ENCODE measurements at regions not wholly inside any gene's neighbourhood (a gene's known extent, or its start where the extent isn't known, plus 50 kb on each side); places are given as distances from the start of the nearest gene placed in this dataset.

GRCh38 chr3:106814231-106814630, 563.0 kb upstream of the CCDC54 start:
- intact Hi-C loops (cut with DNase I, micrococcal nuclease), result no loop called here
- ChIA-PET CTCF (no interaction called here), POLR2A (no interaction called here)
- Mint-ChIP-seq H3K9me3 (ENCODE audit: low read depth) (no peaks in the 10 kb centered on the region), H3K27ac (no peak overlapping the region), H3K36me3 (ENCODE audit: low read depth) (no peaks in the 10 kb centered on the region), H3K27me3 (no peaks in the 10 kb centered on the region), H3K4me1 (no peaks in the 10 kb centered on the region), H3K4me3 (no peak overlapping the region)
- ATAC-seq, result no peak
- DNase-seq, result no peak

DNA sequence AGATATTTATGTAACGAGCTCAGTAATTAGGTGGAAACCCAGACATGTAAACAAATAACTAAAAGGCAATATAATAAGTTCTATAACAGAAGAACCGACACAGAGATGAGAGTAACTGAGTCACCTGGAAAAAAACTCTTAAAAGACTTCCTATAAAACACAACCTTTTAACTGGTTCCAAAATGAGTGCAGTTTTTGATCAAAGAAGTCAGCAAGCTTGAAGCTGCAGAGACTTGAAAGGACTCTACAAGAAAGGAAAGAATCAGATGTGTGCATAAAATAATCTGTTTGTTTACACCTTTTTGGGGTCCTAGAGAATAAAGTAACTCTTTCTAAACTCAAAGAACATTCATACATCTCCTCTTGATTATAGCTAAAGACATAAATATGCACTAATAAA, 560.4 kb upstream of the CCDC54 start:
- no peak for ATAC-seq
- DNase-seq, result no peak
- no peaks in the 10 kb centered on the region for H3K4me1 Mint-ChIP-seq
- H3K27ac Mint-ChIP-seq, result no peak overlapping the region
- ChIA-PET CTCF (no interaction called here), POLR2A (no interaction called here)
- H3K4me3 Mint-ChIP-seq, result no peak overlapping the region
- H3K9me3 Mint-ChIP-seq (ENCODE audit: low read depth), result no peaks in the 10 kb centered on the region
- no peaks in the 10 kb centered on the region for H3K36me3 Mint-ChIP-seq (ENCODE audit: low read depth)
- no peaks in the 10 kb centered on the region for H3K27me3 Mint-ChIP-seq
- intact Hi-C loops (cut with DNase I, micrococcal nuclease), result no loop called here

DNA sequence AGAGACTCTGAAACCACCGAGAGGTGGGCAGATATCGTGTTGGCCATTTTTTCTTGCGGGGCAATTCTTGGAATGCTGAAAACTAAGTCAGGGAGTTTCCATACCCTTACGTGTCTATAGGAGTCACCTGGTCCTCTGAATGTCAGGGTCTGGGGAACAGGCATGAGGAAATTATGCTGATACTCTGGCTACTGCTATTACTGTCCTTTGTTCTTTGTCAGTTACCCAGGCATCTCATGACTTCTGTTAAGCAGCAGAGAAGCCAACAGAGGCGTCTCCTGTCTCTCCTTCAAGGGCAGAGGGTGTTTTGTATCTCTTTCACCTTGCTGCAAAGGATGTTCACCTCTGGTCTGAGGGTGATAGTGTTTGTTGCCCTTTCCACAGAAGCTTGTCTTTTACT, 559.5 kb upstream of the CCDC54 start:
- Mint-ChIP-seq H3K9me3 (ENCODE audit: low read depth) (no peaks in the 10 kb centered on the region), H3K4me3 (no peak overlapping the region), H3K36me3 (ENCODE audit: low read depth) (no peaks in the 10 kb centered on the region), H3K27me3 (no peaks in the 10 kb centered on the region), H3K4me1 (no peaks in the 10 kb centered on the region), H3K27ac (no peak overlapping the region)
- CTCF ChIA-PET, result interaction anchor here (0.6 kb wide), 1 partner anchor 729 kb away, joined by 4 read pairs; no protein-coding TSS in a partner anchor
- POLR2A ChIA-PET, result no interaction called here
- ATAC-seq, result no peak
- no peak for DNase-seq
- intact Hi-C loops (cut with DNase I, micrococcal nuclease), result no loop called here

GRCh38 chr3:106819440-106819839, 557.8 kb upstream of the CCDC54 start:
- H3K4me3 Mint-ChIP-seq, result no peak overlapping the region
- CTCF ChIA-PET, result no interaction called here
- DNase-seq (no peak), ATAC-seq (no peak)
- H3K9me3 Mint-ChIP-seq (ENCODE audit: low read depth), result no peaks in the 10 kb centered on the region
- no peak overlapping the region for H3K27ac Mint-ChIP-seq
- H3K4me1 Mint-ChIP-seq, result no peaks in the 10 kb centered on the region
- intact Hi-C loops (cut with DNase I, micrococcal nuclease), result no loop called here
- POLR2A ChIA-PET, result no interaction called here
- H3K27me3 Mint-ChIP-seq, result no peaks in the 10 kb centered on the region
- H3K36me3 Mint-ChIP-seq (ENCODE audit: low read depth), result no peaks in the 10 kb centered on the region

- H3K4me3 Mint-ChIP-seq, result no peak overlapping the region
- no peak for ATAC-seq
Observed at GRCh38 chr3:106820726-106821362, 556.4 kb upstream of the CCDC54 start.

GRCh38 chr3:106821801-106822200, 555.4 kb upstream of the CCDC54 start:
- ChIA-PET CTCF (no interaction called here), POLR2A (no interaction called here)
- Mint-ChIP-seq H3K27me3 (no peaks in the 10 kb centered on the region), H3K27ac (no peak overlapping the region), H3K9me3 (ENCODE audit: low read depth) (no peaks in the 10 kb centered on the region), H3K36me3 (ENCODE audit: low read depth) (no peaks in the 10 kb centered on the region), H3K4me1 (no peaks in the 10 kb centered on the region), H3K4me3 (no peak overlapping the region)
- intact Hi-C loops (cut with DNase I, micrococcal nuclease), result loop anchor here in 1 of 2 experiments (5.0 kb wide), 1 partner anchor 240 kb away; no protein-coding TSS in a partner anchor
- ATAC-seq, result no peak
- DNase-seq, result no peak

More at GRCh38 chr3:106820726-106821362, 556.4 kb upstream of the CCDC54 start:
- POLR2A ChIA-PET, result no interaction called here
- no peaks in the 10 kb centered on the region for H3K27me3 Mint-ChIP-seq
- H3K4me1 Mint-ChIP-seq, result no peaks in the 10 kb centered on the region
- H3K9me3 Mint-ChIP-seq (ENCODE audit: low read depth), result no peaks in the 10 kb centered on the region
- H3K36me3 Mint-ChIP-seq (ENCODE audit: low read depth), result no peaks in the 10 kb centered on the region
- no peak overlapping the region for H3K27ac Mint-ChIP-seq
- CTCF ChIA-PET, result no interaction called here
- intact Hi-C loops (cut with DNase I, micrococcal nuclease), result loop anchor here in 1 of 2 experiments (5.0 kb wide), 1 partner anchor 241 kb away; no protein-coding TSS in a partner anchor
- no peak for DNase-seq

- ATAC-seq, result no peak
- no peaks in the 10 kb centered on the region for H3K9me3 Mint-ChIP-seq (ENCODE audit: low read depth)
- H3K4me3 Mint-ChIP-seq, result no peak overlapping the region
- DNase-seq, result no peak
- H3K36me3 Mint-ChIP-seq (ENCODE audit: low read depth), result no peaks in the 10 kb centered on the region
- ChIA-PET POLR2A (no interaction called here), CTCF (no interaction called here)
- H3K27me3 Mint-ChIP-seq, result no peaks in the 10 kb centered on the region
- H3K27ac Mint-ChIP-seq, result no peak overlapping the region
- no peaks in the 10 kb centered on the region for H3K4me1 Mint-ChIP-seq
- intact Hi-C loops (cut with DNase I, micrococcal nuclease), result loop anchor here in 1 of 2 experiments (5.0 kb wide), 1 partner anchor 240 kb away; no protein-coding TSS in a partner anchor
Observed at GRCh38 chr3:106822204-106822603, 555.0 kb upstream of the CCDC54 start.

GRCh38 chr3:106823701-106824100, 553.5 kb upstream of the CCDC54 start:
- no peak for ATAC-seq
- no peak for DNase-seq
- intact Hi-C loops (cut with DNase I, micrococcal nuclease), result loop anchor here in 1 of 2 experiments (5.0 kb wide), 1 partner anchor 239 kb away; no protein-coding TSS in a partner anchor
- Mint-ChIP-seq H3K4me1 (no peaks in the 10 kb centered on the region), H3K27me3 (no peaks in the 10 kb centered on the region), H3K9me3 (ENCODE audit: low read depth) (no peaks in the 10 kb centered on the region), H3K36me3 (ENCODE audit: low read depth) (no peaks in the 10 kb centered on the region), H3K4me3 (no peak overlapping the region), H3K27ac (no peak overlapping the region)
- CTCF ChIA-PET, result no interaction called here
- POLR2A ChIA-PET, result no interaction called here

DNA sequence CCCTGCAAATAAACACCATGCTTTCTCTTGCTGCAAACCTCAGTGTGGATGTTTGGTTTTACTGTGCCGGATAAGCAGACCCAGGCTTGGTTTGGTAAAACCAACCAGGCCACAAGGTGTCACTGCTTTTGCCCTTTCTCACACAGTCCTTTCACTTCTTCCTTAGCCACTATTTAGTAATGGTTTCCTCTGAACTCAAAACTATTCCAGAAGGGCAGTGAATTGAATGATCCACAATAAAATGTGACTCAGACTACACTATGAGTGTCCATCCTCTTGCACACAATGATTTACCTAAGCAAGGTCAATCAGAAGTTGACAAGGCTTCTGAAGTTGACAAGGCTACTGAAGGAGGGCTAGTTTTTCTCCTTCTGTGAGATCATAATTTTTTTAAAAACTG, 552.4 kb upstream of the CCDC54 start:
- peak; percentile 8 for DNase-seq
- ChIA-PET CTCF (interaction anchor here (0.7 kb wide), 1 partner anchor 807 kb away, joined by 3 read pairs; no protein-coding TSS in a partner anchor), POLR2A (no interaction called here)
- Mint-ChIP-seq H3K9me3 (ENCODE audit: low read depth) (no peaks in the 10 kb centered on the region), H3K27me3 (no peaks in the 10 kb centered on the region), H3K4me3 (no peak overlapping the region), H3K4me1 (no peaks in the 10 kb centered on the region), H3K36me3 (ENCODE audit: low read depth) (no peaks in the 10 kb centered on the region), H3K27ac (no peak overlapping the region)
- no peak for ATAC-seq
- intact Hi-C loops (cut with DNase I, micrococcal nuclease), result loop anchor here in 1 of 2 experiments (5.0 kb wide), 1 partner anchor 237 kb away; no protein-coding TSS in a partner anchor

- DNase-seq, result no peak
- H3K4me1 Mint-ChIP-seq, result no peaks in the 10 kb centered on the region
- no peak overlapping the region for H3K27ac Mint-ChIP-seq
- ATAC-seq, result no peak
- no peaks in the 10 kb centered on the region for H3K36me3 Mint-ChIP-seq (ENCODE audit: low read depth)
- ChIA-PET POLR2A (no interaction called here), CTCF (no interaction called here)
- no peak overlapping the region for H3K4me3 Mint-ChIP-seq
- no peaks in the 10 kb centered on the region for H3K9me3 Mint-ChIP-seq (ENCODE audit: low read depth)
- intact Hi-C loops (cut with DNase I, micrococcal nuclease), result loop anchor here in 1 of 2 experiments (2.0 kb wide), 1 partner anchor 239 kb away; no protein-coding TSS in a partner anchor
- H3K27me3 Mint-ChIP-seq, result no peaks in the 10 kb centered on the region
Observed at GRCh38 chr3:106825962-106826605, 551.2 kb upstream of the CCDC54 start.

GRCh38 chr3:106826791-106827311, 550.4 kb upstream of the CCDC54 start:
- no peaks in the 10 kb centered on the region for H3K9me3 Mint-ChIP-seq (ENCODE audit: low read depth)
- no peaks in the 10 kb centered on the region for H3K36me3 Mint-ChIP-seq (ENCODE audit: low read depth)
- DNase-seq (no peak), ATAC-seq (no peak)
- POLR2A ChIA-PET, result no interaction called here
- H3K4me1 Mint-ChIP-seq, result no peaks in the 10 kb centered on the region
- intact Hi-C loops (cut with DNase I, micrococcal nuclease), result loop anchor here in 1 of 2 experiments (2.0 kb wide), 1 partner anchor 238 kb away; no protein-coding TSS in a partner anchor
- H3K27ac Mint-ChIP-seq, result no peak overlapping the region
- H3K4me3 Mint-ChIP-seq, result no peak overlapping the region
- H3K27me3 Mint-ChIP-seq, result no peaks in the 10 kb centered on the region
- CTCF ChIA-PET, result no interaction called here
